Duodenal mucosa (tissue), 2 donors: ENCODE measurements at regions not wholly inside any gene's neighbourhood (a gene's known extent, or its start where the extent isn't known, plus 50 kb on each side); places are given as distances from the start of the nearest gene placed in this dataset.

Experiments
- H3K27ac ChIP-seq: one replicate; pipeline ENCODE4 v1.7.0; 2013; ENCODE audit warnings: low read depth, low read length
- H3K27me3 ChIP-seq, 2 donors: one replicate each; pipeline ENCODE4 v1.7.0; 2013; ENCODE audit warnings: low read length in 2 of 2, control low read depth in 1 of 2; ENCODE audit not compliant: insufficient read depth in 2 of 2, control insufficient read depth in 1 of 2
- H3K36me3 ChIP-seq, 2 donors: one replicate each; pipeline ENCODE4 v1.7.0; 2013; ENCODE audit warnings: low read length in 2 of 2, control low read depth in 1 of 2; ENCODE audit not compliant: insufficient read depth in 2 of 2, control insufficient read depth in 1 of 2
- H3K4me1 ChIP-seq, 2 donors: one replicate each; pipeline ENCODE4 v1.7.0; 2013; ENCODE audit warnings: low read length in 2 of 2, control low read depth in 1 of 2; ENCODE audit not compliant: insufficient read depth in 2 of 2, control insufficient read depth in 1 of 2
- H3K4me3 ChIP-seq, 2 donors: one replicate each; pipeline ENCODE4 v1.7.0; 2013; ENCODE audit warnings: low read length in 2 of 2, low read depth in 1 of 2
- H3K9ac ChIP-seq, 2 donors: one replicate each; pipeline ENCODE4 v1.7.0; 2013; ENCODE audit warnings: low read length in 2 of 2, low read depth in 1 of 2
- H3K9me3 ChIP-seq, 2 donors: one replicate each; pipeline ENCODE4 v1.7.0; 2013; ENCODE audit warnings: low read length in 2 of 2, control low read depth in 1 of 2; ENCODE audit not compliant: control insufficient read depth in 1 of 2

DNA sequence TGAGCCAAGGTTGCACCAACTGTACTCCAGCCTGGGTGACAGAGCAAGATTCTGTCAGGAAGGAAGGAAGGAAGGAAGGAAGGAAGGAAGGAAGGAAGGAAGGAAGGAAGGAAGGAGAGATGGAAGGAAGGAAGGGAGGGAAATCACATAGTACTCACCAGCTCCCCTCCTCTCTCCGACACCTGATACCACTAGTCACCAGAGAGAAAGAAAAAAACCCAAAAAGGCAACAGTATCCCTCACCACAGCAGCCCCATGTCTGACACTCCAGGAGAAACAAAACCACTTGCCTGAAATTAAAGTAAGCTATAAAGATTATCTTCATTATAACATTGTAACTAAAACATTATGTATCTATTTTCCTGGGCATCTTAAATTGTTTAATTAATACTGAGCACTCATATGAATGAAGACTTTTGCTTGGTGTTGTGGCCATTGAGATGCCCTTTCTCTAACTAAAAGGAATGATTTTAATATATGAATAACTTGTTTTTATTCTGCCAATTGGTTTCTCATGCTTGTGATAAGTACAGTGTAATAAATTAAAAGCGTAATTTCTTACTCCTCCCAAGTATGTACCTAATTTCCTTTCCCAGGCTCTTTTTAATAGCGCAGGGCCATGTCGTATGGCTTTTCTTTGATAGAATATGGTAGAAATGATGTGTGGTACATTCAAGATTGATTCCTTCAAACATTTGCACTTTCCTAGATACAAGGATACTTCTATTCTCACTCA is 390.0 kb downstream of the MMUT start:
- Histone ChIP-seq H3K9ac (no peak overlapping the region), H3K36me3 (no peaks in the 10 kb centered on the region), H3K4me1 (no peaks in the 10 kb centered on the region), H3K27me3 (no peaks in the 10 kb centered on the region), H3K27ac (no peak overlapping the region), H3K9me3 (peaks cover 0 to 5% of the 10 kb centered on the region in 2 donors), H3K4me3 (no peak overlapping the region)

DNA sequence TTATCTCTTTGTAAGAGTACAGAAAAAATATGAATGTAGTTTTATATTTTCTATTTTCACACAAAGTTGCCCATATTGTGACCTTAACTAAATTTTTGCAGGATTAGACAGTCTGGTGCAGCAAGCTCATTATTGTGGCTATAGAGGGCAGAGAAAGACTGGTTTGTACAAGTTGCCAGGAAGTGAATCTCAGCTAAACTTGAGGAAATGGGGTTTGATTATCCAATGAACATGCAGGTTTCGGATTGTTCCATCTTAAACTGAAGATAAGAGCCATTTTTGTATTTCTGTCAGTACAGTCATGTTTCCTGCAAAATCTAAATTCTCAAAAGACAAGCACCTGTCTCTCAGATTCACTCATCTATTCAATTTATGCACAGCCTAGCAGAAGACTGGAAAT is 390.9 kb downstream of the MMUT start:
- H3K9me3 ChIP-seq, result peaks cover 2 to 5% of the 10 kb centered on the region in 2 donors
- H3K4me1 ChIP-seq, result no peaks in the 10 kb centered on the region
- H3K36me3 ChIP-seq, result no peaks in the 10 kb centered on the region
- no peaks in the 10 kb centered on the region for H3K27me3 ChIP-seq
- H3K27ac ChIP-seq, result no peak overlapping the region
- H3K4me3 ChIP-seq, result no peak overlapping the region
- H3K9ac ChIP-seq, result no peak overlapping the region

DNA sequence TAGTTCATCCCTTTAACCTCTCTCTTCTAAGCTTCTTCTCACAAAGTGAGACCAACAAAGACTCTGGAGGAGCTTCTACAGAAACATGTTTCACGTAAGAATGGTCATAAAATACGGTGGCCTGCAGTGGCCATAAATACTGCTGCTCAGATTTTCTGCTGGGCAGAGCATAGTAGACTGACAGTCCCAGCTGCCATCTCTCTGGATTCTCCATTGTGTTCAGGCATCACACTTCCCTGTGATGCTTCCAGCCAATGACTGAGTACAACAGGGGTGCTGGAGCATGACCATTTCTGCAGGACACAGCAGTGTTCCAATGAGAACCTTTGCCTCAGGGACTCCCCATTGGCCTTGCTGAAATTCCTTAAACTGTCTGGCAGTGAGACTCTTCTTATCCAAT is 392.6 kb downstream of the MMUT start:
- H3K4me1 ChIP-seq, result no peaks in the 10 kb centered on the region
- no peak overlapping the region for H3K4me3 ChIP-seq
- no peak overlapping the region for H3K9ac ChIP-seq
- no peak overlapping the region for H3K27ac ChIP-seq
- H3K9me3 ChIP-seq, result peaks cover 2 to 5% of the 10 kb centered on the region in 2 donors
- H3K27me3 ChIP-seq, result no peaks in the 10 kb centered on the region
- no peaks in the 10 kb centered on the region for H3K36me3 ChIP-seq

DNA sequence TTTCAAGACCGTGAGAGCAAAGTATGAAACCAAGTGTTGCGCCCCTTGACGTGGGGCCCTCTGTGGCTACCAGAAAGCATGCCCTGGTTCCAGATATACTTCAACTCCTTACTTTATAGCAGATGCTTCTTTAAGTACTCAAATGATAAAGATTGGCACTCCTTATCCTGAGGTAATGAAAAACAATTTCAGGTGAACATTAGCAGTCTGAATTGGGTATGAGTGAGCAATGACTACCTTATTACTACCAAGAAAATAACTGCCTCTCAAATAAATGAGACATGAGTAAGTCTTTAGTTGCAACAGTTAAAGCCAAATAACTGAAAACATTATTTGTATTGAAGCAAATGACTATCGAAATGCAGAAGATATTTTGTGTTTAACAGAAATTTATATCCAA is 408.7 kb downstream of the MMUT start:
- H3K27ac ChIP-seq, result no peak overlapping the region
- no peaks in the 10 kb centered on the region for H3K36me3 ChIP-seq
- H3K4me3 ChIP-seq, result no peak overlapping the region
- H3K4me1 ChIP-seq, result no peaks in the 10 kb centered on the region
- H3K27me3 ChIP-seq, result no peaks in the 10 kb centered on the region
- peaks cover 0 to 3% of the 10 kb centered on the region in 2 donors for H3K9me3 ChIP-seq
- no peak overlapping the region for H3K9ac ChIP-seq

DNA sequence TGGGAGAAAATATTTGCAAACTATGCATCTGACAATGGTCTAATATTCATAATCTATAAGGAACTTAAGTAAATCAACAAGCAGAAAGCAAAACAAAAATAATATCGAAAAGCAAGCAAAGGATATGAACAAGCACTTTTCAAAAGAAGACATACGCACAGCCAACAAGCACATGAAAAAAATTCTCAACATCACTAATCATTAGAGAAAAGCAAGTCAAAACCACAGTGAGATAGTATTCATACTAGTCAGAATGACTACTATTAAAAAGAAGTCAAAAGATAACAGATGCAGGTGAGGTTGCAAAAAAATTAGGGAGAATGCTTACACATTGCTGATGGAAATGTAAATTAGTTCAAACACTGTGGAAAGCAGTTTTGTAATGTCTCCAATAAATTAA is 410.2 kb downstream of the MMUT start:
- Histone ChIP-seq H3K4me1 (no peaks in the 10 kb centered on the region), H3K36me3 (no peaks in the 10 kb centered on the region), H3K9me3 (peaks cover 0 to 3% of the 10 kb centered on the region in 2 donors), H3K27me3 (no peaks in the 10 kb centered on the region), H3K9ac (no peak overlapping the region), H3K27ac (no peak overlapping the region), H3K4me3 (no peak overlapping the region)

DNA sequence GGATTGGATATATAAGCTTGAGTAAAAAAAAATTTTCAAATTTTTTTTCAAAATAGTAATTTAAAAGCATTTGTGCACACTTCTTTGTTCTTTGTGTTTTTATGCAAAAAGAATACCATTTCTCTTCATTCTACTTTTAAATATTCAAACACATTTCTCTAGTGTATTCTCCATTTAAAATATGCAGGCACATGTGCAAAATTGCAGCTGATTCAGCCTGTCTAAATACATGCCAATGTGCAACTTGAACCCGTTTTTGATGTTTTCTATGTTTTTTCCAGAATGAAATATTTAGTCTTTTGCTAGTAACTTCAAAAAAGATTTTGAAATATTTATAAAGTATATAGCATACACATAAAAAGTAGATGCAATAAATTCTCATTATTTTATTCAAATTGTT is 411.8 kb downstream of the MMUT start:
- Histone ChIP-seq H3K27me3 (no peaks in the 10 kb centered on the region), H3K4me3 (no peak overlapping the region), H3K9me3 (peaks cover 0 to under 1% of the 10 kb centered on the region in 2 donors), H3K9ac (no peak overlapping the region), H3K4me1 (no peaks in the 10 kb centered on the region), H3K36me3 (no peaks in the 10 kb centered on the region), H3K27ac (no peak overlapping the region)

DNA sequence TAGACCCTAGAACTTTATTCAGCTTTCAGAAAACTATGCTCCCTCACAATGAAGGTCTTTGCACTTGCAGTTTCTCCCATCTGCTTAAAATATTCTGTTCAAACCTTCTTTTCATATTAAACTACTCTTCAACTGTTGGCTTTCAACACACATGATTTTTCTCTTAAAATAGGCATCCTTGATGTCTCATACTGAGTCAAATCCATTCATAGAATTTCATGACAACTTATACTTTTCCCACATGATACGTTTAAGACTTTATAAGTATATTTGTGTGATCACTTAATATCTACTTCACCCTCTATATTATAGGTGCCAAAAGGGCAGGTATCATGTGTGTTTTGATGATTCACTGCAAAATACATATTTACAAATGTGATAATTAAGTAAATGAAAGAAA is 412.5 kb downstream of the MMUT start:
- H3K4me3 ChIP-seq, result no peak overlapping the region
- H3K36me3 ChIP-seq, result no peaks in the 10 kb centered on the region
- H3K27ac ChIP-seq, result no peak overlapping the region

DNA sequence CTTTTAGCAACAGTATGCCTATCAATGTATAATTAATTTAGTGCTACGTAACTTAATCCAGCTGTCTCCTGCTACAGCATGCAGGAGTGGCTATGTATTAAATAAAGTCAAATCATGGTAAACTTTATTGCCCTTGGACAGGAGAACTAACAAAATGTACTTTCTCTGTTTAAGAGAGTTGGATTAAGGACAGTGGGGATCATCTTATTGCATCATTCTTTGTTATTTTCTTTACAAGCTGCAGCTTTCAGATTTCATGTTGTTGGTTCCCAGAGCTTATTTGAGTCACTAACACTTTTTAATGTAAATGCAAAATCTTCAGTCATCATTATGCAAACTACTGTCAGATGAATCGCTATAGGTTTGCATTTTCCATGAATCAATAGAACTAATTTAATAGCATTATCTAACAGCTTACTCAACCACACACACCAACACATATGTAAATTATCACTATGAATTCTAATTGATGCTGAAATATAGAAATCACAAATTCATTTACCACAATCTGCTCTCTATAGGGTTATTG is 424.7 kb downstream of the MMUT start:
- H3K4me1 ChIP-seq, result no peaks in the 10 kb centered on the region
- no peaks in the 10 kb centered on the region for H3K27me3 ChIP-seq
- H3K4me3 ChIP-seq, result no peak overlapping the region
- no peaks in the 10 kb centered on the region for H3K36me3 ChIP-seq
- H3K9me3 ChIP-seq, result peaks cover 0 to 2% of the 10 kb centered on the region in 2 donors
- H3K27ac ChIP-seq, result no peak overlapping the region
- no peak overlapping the region for H3K9ac ChIP-seq

More for the DNA sequence above, 412.5 kb downstream of the MMUT start:
- Histone ChIP-seq H3K9ac (no peak overlapping the region), H3K27me3 (no peaks in the 10 kb centered on the region), H3K4me1 (no peaks in the 10 kb centered on the region), H3K9me3 (peaks cover 0 to 3% of the 10 kb centered on the region in 2 donors)

DNA sequence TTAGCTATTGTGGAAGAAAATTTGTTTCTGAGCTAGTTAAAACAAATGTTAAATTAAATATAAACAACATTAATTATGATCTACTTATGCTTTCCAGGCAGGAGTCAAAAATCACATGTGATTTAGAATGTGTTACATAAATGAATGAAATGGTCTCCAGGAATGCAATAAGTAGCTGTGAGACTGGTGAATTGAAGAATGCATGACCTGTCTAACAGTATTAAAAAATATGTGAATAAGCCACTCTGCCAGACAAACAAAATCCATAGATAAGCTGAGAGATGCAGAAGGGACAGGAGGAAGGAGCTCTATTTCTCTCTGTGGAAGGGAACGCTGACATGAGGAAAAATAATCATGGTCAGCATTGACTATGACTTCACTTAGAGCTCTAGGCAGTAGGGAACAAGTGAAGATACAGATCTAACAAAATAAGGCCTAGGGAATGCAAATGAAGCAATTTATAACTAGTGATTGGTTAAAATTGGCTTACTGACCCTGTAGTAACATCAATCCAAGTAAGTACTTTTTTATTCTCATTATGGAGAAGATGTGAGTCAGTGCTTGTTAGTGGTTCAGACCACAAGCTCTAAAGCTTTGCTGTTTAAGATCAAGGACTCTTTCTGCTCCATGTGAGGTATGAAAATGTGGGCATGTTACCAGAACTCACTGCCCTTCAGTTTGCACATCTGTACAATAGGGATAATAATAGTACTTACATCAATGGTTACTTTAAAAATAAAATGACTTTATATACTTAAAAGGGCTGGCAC is 432.6 kb downstream of the MMUT start:
- H3K9me3 ChIP-seq, result peaks cover 2 to 4% of the 10 kb centered on the region in 2 donors
- H3K27ac ChIP-seq, result no peak overlapping the region
- H3K36me3 ChIP-seq, result no peaks in the 10 kb centered on the region
- no peak overlapping the region for H3K4me3 ChIP-seq
- H3K9ac ChIP-seq, result no peak overlapping the region
- no peaks in the 10 kb centered on the region for H3K27me3 ChIP-seq
- no peaks in the 10 kb centered on the region for H3K4me1 ChIP-seq

DNA sequence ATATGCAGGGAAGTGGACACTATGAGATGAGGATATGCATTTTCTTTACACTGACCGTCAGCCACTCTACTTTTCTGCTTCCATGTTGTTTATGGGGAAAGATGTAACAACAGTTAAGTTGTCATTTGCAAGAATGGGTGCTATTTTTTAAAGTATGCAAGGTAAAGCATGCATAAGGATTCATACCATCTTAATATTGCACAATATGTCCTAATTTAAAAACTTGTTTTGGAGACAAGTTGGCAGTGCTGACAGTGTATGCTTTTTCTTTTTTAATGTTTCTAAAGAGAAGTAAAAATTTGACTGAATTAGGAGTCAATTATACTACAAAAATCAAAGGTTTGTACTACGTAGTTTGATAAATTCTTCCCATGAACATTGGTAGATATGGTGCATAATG is 435.4 kb downstream of the MMUT start:
- Histone ChIP-seq H3K9ac (no peak overlapping the region), H3K27ac (no peak overlapping the region), H3K27me3 (no peaks in the 10 kb centered on the region), H3K36me3 (no peaks in the 10 kb centered on the region), H3K4me3 (no peak overlapping the region), H3K4me1 (no peaks in the 10 kb centered on the region), H3K9me3 (peaks cover 2 to 7% of the 10 kb centered on the region in 2 donors)
